CD4-positive, alpha-beta T cell treated with Interferon alpha-2 for 1 hour (primary cell): ENCODE measurements at regions not wholly inside any gene's neighbourhood (a gene's known extent, or its start where the extent isn't known, plus 50 kb on each side); places are given as distances from the start of the nearest gene placed in this dataset.

Experiments used
- DNase-seq, 2 donors: peaks; one replicate each; pipeline ENCODE4 v3.0.0-alpha.2; 2020 to 2022

GRCh38 chr3:71850654-71851053 lies 65.7 kb upstream of the PROK2 start:
- no peak for DNase-seq

GRCh38 chr3:71849681-71850080 lies 64.7 kb upstream of the PROK2 start:
- no peak for DNase-seq

GRCh38 chr3:71847794-71848193 lies 62.8 kb upstream of the PROK2 start:
- DNase-seq: no peak

- DNase-seq: no peak
Measured at GRCh38 chr3:71846185-71846584, 61.2 kb upstream of the PROK2 start.

- no peak for DNase-seq
Measured at GRCh38 chr3:71843071-71843470, 58.1 kb upstream of the PROK2 start.

DNA sequence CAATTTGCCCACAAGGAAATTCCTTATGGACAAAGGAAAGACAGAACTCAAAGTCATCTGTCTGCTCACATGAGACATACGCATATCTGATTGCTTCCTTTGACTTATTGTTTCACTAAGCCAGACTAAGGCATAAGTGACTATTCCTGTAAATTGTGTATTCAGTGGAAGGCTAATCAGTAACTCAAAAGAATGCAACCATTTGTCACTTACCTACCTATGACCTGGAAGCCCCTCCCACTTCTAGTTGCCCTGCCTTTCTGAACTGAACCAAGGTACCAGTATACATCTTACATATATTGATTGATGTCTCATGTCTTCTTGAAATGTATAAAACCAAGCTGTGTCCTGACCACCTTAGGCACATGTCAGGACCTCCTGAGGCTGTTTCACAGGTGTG lies 53.5 kb upstream of the PROK2 start:
- DNase-seq: no peak
